Epithelial cell of prostate (primary cell): ENCODE measurements at regions not wholly inside any gene's neighbourhood (a gene's known extent, or its start where the extent isn't known, plus 50 kb on each side); places are given as distances from the start of the nearest gene placed in this dataset.

Experiments used
- DNase-seq: peaks from one replicate; pipeline ENCODE4 v3.0.0-alpha.2; 2011; ENCODE audit warnings: low read depth, low spot score
- H3K27ac ChIP-seq: fragments of 450-650 bp; 2 replicates; pipeline ENCODE4 v1.5.1; 2017; ENCODE audit warnings: mild to moderate bottlenecking

DNA sequence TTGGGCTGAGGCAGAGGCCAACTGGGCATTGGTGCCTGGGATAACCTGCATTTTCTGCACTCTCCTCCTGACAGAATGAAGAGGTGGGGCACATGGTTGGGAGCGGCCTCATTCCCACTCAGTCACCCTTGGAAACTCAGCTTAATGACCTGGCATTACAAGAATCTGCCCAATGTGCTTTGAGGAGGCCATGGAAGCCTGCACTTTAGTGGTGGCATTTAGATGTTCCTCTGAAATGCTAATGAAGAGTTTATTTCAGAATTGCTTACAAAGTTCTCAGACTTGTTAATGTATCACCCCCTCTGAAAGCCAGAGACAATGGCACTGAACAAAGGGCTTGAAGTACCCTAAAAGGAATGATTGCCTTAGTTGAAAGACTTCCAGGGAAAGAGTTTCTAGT, 71.4 kb upstream of the PARP11 start:
- DNase-seq, result no peak
- no peak overlapping the region for H3K27ac ChIP-seq

DNA sequence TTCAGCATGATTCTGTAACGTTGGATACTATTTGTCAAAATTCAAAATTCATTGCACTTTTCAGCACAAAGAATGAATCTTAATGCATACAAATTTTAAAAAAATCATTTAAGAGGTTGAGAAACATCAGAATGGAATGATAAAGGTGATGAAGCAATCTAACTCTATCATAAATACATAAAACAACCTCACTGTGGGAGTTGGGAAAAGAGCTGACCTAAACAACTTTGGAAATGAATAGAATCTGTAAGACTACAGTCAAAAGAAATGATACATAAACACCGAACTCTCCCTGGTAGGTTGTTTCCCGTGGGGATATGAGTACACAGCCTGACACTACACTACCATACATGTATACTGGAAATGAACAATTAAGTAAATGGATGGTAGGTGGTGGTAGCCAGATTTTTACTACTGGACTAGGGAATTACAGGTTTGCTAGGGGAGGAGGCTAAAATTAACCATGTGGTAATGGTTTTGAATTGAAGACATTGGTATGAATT, 64.9 kb upstream of the PARP11 start:
- no peak overlapping the region for H3K27ac ChIP-seq
- DNase-seq, result no peak

DNA sequence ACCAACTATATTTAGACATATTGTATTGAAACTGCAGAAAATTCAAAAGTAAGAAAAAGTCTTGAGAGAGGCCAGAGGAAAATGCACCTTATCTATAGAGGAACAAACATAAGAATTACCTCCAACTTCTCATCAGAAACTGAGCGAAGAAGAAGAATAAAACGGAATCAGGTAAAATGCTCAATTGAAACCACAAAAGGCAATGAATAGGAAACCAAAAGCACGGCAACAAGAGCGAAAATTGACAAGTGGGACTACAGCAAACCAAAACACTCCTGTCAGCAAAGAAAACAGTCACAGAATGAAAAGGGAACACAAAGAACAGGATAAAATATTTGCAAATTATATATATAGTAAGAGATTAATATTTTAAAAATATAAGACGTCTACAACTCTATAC, 61.9 kb upstream of the PARP11 start:
- no peak for DNase-seq
- no peak overlapping the region for H3K27ac ChIP-seq

DNA sequence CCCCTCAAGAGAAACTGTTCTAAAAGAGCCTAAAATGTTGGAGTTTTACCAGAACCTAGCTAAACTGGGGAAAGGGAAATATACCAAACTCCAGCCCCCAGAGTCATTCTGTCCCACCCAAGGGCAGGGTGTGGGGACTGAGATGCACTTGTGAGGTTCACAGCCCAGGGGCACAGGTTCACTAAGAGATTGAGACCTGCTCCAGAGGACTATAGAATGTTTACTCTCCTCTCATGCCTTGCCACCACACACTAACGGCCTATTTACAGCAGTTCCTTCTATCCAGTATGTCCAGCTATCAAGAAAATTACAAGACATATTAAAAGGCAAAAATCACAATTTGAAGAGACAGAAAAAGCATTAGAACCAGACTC, 60.6 kb upstream of the PARP11 start:
- DNase-seq, result no peak
- no peak overlapping the region for H3K27ac ChIP-seq

DNA sequence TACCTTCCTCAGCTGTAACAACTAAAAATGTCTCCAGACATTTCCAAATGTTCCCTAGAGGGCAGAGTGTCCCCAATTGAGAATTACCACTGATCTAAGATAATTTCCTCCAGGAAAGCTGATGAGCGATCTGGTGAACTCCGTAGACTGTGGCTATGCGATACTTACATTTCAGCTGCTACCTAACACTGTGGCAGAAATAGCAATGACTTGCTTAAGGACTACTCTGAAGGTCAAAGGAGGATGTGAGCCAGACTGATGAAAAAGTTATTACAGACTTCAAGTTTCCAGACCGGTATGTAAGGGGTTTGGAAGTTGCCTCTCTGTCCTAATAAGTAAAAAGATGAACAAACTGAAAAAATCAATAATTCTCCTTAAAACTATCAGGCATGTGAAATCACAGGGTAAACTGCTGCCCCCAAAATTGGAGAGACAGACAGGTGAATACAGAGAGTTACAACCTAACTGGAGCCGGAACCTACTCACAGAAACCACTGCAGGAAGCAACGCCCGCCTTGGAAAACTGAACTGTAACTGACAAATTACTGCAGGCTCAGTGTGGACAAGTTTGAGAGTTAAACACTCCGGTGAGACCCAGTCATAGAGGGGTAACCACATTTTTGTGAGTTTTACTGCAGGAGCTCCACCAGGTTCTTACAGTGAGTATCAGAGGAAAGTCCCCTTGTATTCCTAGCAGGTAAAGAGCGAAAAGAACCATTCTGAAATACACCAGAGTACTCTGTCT, 60.0 kb upstream of the PARP11 start:
- H3K27ac ChIP-seq, result no peak overlapping the region
- DNase-seq, result no peak

DNA sequence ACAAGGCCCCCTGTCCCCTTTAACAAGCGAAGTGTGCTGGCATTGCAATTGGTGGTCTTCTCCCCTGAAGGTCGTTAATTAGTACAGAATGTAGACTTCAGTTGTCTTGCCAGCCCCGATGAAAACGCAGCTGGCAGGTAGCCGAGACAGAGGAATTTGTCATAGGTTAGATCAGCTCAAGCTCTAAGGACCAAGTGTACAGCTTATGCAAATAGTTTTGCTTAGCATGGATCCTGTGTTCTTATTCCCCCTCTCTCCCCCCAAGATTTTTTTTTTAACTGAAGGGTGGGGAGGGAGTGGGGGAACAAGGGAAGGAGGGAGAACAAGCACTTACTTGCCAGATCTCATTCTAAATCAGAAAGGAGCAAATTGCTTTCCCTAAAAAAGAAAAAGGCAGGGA, 58.6 kb upstream of the PARP11 start:
- DNase-seq, result no peak
- H3K27ac ChIP-seq, result no peak overlapping the region

DNA sequence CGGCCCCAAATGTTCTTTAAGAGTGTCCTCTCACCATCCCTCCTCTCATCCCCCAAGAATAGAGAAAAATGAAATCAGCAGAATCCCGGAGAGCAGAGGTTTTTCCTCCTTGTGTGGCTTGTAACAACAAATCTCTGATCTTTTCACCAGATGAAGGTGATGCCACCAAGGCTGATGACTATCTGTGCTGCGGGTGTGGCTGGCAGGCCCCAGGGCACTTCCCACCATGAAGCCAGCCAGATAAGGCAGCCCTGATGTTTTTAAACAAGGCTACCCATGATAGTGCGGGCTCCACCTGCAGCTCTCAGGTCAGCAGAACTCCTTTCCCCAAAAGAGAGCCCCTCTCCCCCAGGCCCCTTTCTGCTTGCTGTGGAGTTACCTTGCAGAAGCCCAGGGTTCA, 58.0 kb upstream of the PARP11 start:
- DNase-seq, result no peak
- no peak overlapping the region for H3K27ac ChIP-seq

DNA sequence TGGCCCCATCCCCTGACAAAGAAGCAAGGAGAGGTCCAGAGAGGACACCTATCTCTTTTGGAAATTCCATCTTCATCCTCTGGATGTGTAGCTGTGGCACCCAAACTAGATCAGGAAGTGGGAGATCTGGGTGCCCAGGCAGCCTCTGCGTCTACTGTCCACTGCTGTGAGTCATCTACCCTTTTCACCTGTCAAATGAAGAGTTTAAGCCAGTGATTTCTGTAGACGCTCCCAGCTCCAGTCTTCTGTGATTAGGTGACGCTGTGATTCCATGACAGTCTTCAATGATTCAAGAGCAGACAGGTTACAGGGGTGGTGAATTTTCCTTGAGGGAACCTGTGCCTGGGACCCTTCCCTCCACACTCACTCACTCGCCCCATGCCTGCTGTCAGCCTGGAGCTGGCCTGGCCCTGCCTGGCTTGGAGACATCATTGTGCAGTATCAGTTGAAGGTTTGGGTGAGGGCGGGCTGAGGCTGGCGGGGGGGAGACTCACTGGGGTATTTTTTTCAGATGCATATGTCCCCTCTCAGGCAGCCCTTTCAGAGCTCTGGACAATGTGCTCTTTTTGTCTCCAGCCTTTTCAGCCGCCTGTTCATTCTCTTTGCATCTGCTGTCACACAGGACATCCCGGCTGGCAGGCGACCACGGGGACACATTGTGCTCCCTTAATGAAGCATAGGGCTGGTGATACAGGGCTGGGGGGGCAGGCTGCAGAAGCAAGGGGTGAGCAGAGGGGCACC, 56.8 kb upstream of the PARP11 start:
- H3K27ac ChIP-seq, result no peak overlapping the region

DNA sequence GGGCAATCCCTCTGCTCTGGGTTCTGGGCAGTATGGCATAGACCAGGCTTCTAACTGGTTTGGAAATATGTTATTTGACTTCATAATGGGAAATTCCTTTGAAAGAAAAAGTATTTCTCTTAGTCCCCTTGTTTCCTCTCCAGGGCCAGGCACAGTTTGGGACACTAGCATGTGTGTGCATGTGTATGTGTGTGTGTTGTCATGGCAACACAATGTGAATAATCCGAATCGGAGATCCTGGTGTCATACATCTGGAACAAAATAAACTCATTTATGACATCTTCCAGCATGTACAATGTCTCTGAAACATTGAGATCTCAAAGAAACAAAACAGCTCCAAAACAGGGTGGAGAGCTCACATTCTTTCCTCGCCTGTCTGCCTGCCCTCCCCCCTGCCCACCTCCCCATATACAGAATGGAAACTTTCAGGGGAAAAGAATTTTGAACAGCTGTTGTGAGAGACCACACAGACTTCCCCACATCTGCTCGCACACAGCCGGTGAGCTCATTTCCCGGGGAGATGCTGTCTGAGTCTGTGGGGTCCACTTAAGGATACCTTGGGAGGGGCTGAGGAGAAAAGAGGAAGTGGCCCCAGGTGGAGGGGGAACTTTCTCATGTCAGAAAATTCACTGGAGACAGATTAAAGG, 55.5 kb upstream of the PARP11 start:
- no peak for DNase-seq
- no peak overlapping the region for H3K27ac ChIP-seq

More for the DNA sequence above, 56.8 kb upstream of the PARP11 start:
- no peak for DNase-seq

DNA sequence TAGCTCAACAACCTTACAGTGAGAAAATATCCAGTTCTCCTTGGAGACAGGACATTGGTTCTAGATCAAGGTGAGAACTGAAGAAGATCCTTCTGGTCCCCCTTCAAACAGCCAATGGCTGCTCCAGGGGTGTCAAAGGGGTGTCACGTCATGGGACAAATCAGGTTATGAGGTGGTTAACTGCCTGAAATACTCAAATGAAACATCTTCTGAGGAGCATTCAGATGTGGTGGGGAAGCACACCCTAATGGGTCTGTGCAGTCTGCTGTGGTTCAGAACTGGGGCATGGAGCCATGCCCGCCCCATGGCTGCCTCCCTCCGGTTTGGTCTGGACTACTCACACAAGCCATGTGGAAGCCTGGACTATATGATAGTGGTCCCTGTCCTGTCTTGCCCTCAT, 52.4 kb upstream of the PARP11 start:
- no peak for DNase-seq
- H3K27ac ChIP-seq, result no peak overlapping the region

DNA sequence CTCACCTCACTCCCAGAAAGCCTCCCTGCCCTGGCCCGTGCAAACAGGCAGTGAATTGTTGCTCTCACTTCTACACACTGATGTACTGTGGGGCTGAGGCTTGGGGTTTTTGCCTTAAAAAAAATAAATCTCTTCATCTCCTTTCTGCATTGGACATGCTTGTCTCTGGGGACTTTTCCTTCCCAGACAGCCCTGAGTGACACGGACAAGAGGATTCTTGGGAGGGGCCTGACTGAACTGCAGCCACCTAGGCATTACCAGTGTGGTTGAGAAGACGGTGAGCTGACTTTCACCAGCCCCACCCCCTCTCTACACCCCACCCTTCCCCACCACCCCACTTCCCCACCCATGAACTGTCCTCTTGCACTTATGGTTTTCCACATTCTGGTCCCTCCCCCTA, 51.6 kb upstream of the PARP11 start:
- no peak overlapping the region for H3K27ac ChIP-seq
- DNase-seq, result no peak

DNA sequence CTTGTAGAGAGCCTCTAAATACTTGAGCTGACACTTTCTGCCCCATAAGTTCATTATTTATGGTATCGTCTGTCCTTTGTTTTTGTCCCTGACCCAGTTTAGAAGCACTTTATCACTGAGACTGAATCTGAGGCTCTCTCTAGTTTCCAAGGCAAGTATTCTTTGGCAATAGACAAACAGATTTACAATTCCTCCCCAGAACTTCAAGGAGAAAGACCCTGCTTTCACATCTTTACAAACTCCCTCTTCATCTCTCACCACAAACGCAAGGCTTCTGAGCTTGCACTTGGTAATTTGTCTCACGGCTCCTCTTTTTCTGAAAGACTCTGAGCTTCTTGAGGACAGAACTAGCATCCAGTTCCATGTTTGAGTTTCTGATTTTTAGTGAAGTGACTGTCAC, 49.8 kb upstream of the PARP11 start:
- no peak overlapping the region for H3K27ac ChIP-seq
- DNase-seq, result no peak
